HG03103 (cell line): ENCODE measurements at regions not wholly inside any gene's neighbourhood (a gene's known extent, or its start where the extent isn't known, plus 50 kb on each side); places are given as distances from the start of the nearest gene placed in this dataset.
"Not testable (repeated sequence)": the region's sequence is repeated elsewhere in the genome, so short reads cannot be mapped to it uniquely, and the experiment has no call there.

ENCODE experiments used
- ATAC-seq: cut with Tn5 transposase; IDR thresholded peaks from one replicate; pipeline ENCODE4 v1.9.1; 2021; ENCODE audit warnings: low read depth; ENCODE audit not compliant: unreplicated experiment

- no peak for ATAC-seq
Measured at GRCh38 chr21:15273244-15273643, 208.4 kb upstream of the NRIP1 start.

GRCh38 chr21:15274701-15275485, 210.1 kb upstream of the NRIP1 start:
- no peak for ATAC-seq

- no peak for ATAC-seq
Measured at GRCh38 chr21:15275615-15276235, 210.9 kb upstream of the NRIP1 start.

GRCh38 chr21:15276243-15276642, 211.4 kb upstream of the NRIP1 start:
- no peak for ATAC-seq

- ATAC-seq: no peak
Measured at GRCh38 chr21:15277466-15277865, 212.7 kb upstream of the NRIP1 start.

- ATAC-seq: no peak
Measured at GRCh38 chr21:15278279-15278678, 213.5 kb upstream of the NRIP1 start.

- no peak for ATAC-seq
Measured at GRCh38 chr21:15278851-15279250, 214.1 kb upstream of the NRIP1 start.

GRCh38 chr21:15279482-15279881, 214.7 kb upstream of the NRIP1 start:
- ATAC-seq: no peak

- ATAC-seq: no peak
Measured at GRCh38 chr21:15281714-15282113, 216.9 kb upstream of the NRIP1 start.

- ATAC-seq: no peak
Measured at GRCh38 chr21:15282665-15283064, 217.9 kb upstream of the NRIP1 start.

GRCh38 chr21:15283138-15283537, 218.3 kb upstream of the NRIP1 start:
- no peak for ATAC-seq

GRCh38 chr21:15283789-15284188, 219.0 kb upstream of the NRIP1 start:
- no peak for ATAC-seq

- no peak for ATAC-seq
Measured at GRCh38 chr21:15285556-15285955, 220.8 kb upstream of the NRIP1 start.

- ATAC-seq: no peak
Measured at GRCh38 chr21:15289246-15289645, 224.4 kb upstream of the NRIP1 start.

GRCh38 chr21:15289896-15290841, 225.4 kb upstream of the NRIP1 start:
- no peak for ATAC-seq

- no peak for ATAC-seq
Measured at GRCh38 chr21:15291621-15292266, 226.9 kb upstream of the NRIP1 start.

- no peak for ATAC-seq
Measured at GRCh38 chr21:15293240-15293639, 228.4 kb upstream of the NRIP1 start.

GRCh38 chr21:15295875-15296274, 231.1 kb upstream of the NRIP1 start:
- no peak for ATAC-seq

- no peak for ATAC-seq
Measured at GRCh38 chr21:15297824-15298223, 233.0 kb upstream of the NRIP1 start.

GRCh38 chr21:15298306-15298705, 233.5 kb upstream of the NRIP1 start:
- ATAC-seq: no peak

- not testable (repeated sequence) for ATAC-seq
Measured at GRCh38 chr21:15298755-15299154, 234.0 kb upstream of the NRIP1 start.
